Epithelial cell of esophagus (primary cell): ENCODE measurements at regions not wholly inside any gene's neighbourhood (a gene's known extent, or its start where the extent isn't known, plus 50 kb on each side); places are given as distances from the start of the nearest gene placed in this dataset.
"Not testable (repeated sequence)": the region's sequence is repeated elsewhere in the genome, so short reads cannot be mapped to it uniquely, and the experiment has no call there.

Experiments used
- DNase-seq: peaks from one replicate; pipeline ENCODE4 v3.0.0; 2010; ENCODE audit warnings: low read depth
- H3K4me3 ChIP-seq: 2 replicates; pipeline ENCODE4 v1.5.1; 2011; ENCODE audit warnings: mild to moderate bottlenecking, low read length, control low read depth
- TF ChIP-seq, protein P1 (sequence below): IDR thresholded peaks from 2 replicates; pipeline ENCODE4 v1.5.1; 2011; ENCODE audit warnings: low read depth, mild to moderate bottlenecking, low read length, control low read depth, inconsistent platforms; ENCODE audit not compliant: insufficient read depth; ENCODE audit errors: missing control alignments

DNA sequence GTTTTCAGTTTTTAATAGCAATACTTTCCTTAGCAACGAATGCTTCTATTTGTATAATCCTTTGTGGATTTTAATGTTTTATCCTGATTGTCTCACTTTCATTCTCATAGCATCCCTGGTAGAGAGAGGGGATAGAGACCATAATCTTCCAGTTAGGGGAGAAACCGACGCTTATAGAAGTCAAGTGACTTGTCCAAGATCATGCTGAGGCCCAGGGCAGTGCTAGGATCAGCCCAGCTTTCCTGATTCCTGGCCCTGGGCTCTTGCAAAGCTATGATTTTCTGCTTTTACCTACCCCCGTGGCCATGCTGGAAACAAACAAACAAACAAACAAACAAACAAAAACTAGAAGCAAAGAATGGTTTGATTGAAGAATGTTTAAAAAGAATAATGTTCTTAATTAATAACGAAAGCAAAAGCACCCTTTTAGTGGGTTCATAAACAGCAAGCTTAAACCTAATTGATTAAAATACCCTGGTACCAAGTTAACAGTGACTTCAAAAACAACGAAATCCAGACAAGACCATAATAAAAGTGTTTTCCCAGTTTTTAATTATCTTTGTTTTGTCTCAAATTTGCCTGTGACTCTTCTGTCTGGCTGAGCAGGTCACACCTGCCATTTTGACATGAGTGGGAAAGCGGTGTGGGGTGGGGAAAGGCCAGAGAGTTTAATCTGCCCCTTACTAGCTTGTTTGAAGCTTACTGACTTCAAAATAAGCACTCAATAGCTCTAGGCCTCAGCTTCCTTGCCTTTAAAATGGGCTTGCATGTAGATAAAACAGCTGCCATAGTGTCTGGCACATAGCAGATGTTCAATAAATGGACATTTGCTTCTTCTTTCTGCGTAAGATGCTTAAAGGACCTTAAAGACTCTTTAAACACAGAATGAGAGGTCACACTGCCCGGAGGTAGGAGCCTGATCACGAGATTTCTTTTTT lies 116.6 kb upstream of the MYCN start:
- DNase-seq: no peak
- TF ChIP-seq, protein P1, sequence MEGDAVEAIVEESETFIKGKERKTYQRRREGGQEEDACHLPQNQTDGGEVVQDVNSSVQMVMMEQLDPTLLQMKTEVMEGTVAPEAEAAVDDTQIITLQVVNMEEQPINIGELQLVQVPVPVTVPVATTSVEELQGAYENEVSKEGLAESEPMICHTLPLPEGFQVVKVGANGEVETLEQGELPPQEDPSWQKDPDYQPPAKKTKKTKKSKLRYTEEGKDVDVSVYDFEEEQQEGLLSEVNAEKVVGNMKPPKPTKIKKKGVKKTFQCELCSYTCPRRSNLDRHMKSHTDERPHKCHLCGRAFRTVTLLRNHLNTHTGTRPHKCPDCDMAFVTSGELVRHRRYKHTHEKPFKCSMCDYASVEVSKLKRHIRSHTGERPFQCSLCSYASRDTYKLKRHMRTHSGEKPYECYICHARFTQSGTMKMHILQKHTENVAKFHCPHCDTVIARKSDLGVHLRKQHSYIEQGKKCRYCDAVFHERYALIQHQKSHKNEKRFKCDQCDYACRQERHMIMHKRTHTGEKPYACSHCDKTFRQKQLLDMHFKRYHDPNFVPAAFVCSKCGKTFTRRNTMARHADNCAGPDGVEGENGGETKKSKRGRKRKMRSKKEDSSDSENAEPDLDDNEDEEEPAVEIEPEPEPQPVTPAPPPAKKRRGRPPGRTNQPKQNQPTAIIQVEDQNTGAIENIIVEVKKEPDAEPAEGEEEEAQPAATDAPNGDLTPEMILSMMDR: no peak

DNA sequence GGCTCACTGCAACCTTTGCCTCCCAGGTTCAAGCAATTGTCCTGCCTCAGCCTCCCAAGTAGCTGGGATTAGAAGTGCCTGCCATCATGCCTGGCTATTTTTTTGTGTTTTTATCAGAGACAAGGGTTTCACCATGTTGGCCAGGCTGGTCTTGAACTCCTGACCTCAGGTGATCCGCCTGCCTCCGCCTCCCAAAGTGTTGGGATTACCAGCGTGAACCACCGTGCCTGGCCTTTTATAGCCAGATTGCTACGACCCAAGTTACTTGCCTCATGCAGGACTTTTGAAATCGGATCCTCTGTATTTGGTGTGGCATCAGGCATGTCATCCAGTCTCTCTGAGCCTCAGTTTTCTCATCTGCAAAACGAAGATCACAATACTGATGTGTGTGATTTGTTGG lies 115.9 kb upstream of the MYCN start:
- DNase-seq, H3K4me3 ChIP-seq: not testable (repeated sequence)

More for the DNA sequence above, 116.6 kb upstream of the MYCN start:
- H3K4me3 ChIP-seq: no peak overlapping the region

GRCh38 chr2:15825276-15825980 lies 114.9 kb upstream of the MYCN start:
- TF ChIP-seq, protein P1: no peak
- no peak for DNase-seq
- H3K4me3 ChIP-seq: no peak overlapping the region

DNA sequence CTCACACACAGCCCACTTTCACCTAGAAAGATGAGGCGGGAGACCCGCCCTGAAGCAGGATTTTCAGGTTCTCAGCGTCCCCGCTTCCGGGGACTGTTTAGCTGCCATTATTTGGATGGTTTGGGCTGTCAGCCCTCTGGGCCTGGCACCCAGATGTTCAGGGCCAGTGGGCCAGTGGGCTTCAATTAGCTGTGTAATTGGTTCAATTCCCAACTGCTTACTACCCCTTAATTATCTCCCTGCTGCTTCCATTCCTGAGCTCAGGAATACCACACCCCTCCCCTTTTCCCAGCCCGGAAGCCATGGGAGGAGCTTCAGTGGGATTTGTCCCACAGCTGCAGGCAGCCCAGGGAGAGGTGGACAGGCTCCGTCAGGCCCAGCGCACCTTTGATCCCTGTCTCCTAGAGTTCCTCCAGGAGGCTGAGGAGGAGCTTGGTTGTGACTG lies 114.1 kb upstream of the MYCN start:
- DNase-seq: no peak
- no peak overlapping the region for H3K4me3 ChIP-seq
- TF ChIP-seq, protein P1: no peak

GRCh38 chr2:15827001-15827400 lies 113.3 kb upstream of the MYCN start:
- TF ChIP-seq, protein P1: no peak
- no peak overlapping the region for H3K4me3 ChIP-seq
- no peak for DNase-seq

DNA sequence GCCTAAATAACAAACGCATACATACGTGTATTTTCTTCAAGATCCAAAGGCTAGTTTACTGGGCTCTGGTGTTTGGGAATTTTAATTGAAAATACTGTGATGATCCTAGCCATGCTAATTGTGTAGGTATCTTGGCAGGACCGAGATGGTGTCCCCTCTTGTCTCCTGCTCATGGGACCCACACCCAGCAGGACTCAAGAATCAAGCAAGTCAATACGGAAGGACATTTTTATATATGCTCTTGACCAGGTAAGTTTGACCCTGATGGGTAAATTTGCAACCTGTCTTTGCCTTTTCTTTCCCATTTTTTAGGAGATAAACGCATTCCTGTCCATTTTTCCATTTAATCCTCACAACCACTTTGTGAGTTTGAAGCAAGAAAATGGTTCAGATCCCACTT lies 111.8 kb upstream of the MYCN start:
- H3K4me3 ChIP-seq: no peak overlapping the region
- DNase-seq: no peak
- TF ChIP-seq, protein P1: no peak

- no peak overlapping the region for H3K4me3 ChIP-seq
- TF ChIP-seq, protein P1: no peak
- DNase-seq: no peak
Observed at GRCh38 chr2:15829091-15829801, 111.1 kb upstream of the MYCN start.
